ENCODE measurements at regions not wholly inside any gene's neighbourhood (a gene's known extent, or its start where the extent isn't known, plus 50 kb on each side); places are given as distances from the start of the nearest gene placed in this dataset.
"Not testable (repeated sequence)": the region's sequence is repeated elsewhere in the genome, so short reads cannot be mapped to it uniquely, and the experiment has no call there.

DNA sequence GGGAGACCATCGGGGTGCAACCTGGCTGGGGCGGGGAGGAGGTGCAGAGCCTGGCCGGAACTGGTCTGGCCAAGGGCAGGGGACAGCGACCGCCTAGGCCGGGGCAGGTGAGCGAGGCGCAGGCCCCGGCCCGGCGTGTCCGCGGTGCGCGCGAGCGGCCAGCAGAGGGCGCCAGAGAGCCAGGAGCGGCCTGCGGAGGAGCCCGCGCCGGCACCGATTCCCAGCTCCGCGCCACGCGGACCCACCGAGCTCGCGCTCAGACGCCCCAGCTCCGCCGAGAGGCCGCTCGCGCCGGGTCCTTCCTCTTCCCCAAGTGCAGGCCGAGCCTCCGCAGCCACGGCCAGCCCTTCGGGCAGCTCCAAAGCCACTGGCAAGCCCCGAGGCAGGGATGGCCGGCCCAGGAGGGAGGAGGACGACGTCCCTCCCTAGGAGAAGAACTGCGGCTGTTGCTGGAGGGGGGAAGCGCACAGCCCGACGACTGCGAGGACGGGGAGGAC lies 128.9 kb upstream of the HMX1 start (continued):
- TF ChIP-seq, protein P1, sequence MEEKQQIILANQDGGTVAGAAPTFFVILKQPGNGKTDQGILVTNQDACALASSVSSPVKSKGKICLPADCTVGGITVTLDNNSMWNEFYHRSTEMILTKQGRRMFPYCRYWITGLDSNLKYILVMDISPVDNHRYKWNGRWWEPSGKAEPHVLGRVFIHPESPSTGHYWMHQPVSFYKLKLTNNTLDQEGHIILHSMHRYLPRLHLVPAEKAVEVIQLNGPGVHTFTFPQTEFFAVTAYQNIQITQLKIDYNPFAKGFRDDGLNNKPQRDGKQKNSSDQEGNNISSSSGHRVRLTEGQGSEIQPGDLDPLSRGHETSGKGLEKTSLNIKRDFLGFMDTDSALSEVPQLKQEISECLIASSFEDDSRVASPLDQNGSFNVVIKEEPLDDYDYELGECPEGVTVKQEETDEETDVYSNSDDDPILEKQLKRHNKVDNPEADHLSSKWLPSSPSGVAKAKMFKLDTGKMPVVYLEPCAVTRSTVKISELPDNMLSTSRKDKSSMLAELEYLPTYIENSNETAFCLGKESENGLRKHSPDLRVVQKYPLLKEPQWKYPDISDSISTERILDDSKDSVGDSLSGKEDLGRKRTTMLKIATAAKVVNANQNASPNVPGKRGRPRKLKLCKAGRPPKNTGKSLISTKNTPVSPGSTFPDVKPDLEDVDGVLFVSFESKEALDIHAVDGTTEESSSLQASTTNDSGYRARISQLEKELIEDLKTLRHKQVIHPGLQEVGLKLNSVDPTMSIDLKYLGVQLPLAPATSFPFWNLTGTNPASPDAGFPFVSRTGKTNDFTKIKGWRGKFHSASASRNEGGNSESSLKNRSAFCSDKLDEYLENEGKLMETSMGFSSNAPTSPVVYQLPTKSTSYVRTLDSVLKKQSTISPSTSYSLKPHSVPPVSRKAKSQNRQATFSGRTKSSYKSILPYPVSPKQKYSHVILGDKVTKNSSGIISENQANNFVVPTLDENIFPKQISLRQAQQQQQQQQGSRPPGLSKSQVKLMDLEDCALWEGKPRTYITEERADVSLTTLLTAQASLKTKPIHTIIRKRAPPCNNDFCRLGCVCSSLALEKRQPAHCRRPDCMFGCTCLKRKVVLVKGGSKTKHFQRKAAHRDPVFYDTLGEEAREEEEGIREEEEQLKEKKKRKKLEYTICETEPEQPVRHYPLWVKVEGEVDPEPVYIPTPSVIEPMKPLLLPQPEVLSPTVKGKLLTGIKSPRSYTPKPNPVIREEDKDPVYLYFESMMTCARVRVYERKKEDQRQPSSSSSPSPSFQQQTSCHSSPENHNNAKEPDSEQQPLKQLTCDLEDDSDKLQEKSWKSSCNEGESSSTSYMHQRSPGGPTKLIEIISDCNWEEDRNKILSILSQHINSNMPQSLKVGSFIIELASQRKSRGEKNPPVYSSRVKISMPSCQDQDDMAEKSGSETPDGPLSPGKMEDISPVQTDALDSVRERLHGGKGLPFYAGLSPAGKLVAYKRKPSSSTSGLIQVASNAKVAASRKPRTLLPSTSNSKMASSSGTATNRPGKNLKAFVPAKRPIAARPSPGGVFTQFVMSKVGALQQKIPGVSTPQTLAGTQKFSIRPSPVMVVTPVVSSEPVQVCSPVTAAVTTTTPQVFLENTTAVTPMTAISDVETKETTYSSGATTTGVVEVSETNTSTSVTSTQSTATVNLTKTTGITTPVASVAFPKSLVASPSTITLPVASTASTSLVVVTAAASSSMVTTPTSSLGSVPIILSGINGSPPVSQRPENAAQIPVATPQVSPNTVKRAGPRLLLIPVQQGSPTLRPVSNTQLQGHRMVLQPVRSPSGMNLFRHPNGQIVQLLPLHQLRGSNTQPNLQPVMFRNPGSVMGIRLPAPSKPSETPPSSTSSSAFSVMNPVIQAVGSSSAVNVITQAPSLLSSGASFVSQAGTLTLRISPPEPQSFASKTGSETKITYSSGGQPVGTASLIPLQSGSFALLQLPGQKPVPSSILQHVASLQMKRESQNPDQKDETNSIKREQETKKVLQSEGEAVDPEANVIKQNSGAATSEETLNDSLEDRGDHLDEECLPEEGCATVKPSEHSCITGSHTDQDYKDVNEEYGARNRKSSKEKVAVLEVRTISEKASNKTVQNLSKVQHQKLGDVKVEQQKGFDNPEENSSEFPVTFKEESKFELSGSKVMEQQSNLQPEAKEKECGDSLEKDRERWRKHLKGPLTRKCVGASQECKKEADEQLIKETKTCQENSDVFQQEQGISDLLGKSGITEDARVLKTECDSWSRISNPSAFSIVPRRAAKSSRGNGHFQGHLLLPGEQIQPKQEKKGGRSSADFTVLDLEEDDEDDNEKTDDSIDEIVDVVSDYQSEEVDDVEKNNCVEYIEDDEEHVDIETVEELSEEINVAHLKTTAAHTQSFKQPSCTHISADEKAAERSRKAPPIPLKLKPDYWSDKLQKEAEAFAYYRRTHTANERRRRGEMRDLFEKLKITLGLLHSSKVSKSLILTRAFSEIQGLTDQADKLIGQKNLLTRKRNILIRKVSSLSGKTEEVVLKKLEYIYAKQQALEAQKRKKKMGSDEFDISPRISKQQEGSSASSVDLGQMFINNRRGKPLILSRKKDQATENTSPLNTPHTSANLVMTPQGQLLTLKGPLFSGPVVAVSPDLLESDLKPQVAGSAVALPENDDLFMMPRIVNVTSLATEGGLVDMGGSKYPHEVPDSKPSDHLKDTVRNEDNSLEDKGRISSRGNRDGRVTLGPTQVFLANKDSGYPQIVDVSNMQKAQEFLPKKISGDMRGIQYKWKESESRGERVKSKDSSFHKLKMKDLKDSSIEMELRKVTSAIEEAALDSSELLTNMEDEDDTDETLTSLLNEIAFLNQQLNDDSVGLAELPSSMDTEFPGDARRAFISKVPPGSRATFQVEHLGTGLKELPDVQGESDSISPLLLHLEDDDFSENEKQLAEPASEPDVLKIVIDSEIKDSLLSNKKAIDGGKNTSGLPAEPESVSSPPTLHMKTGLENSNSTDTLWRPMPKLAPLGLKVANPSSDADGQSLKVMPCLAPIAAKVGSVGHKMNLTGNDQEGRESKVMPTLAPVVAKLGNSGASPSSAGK (IDR thresholded peaks at IDR 0.05): peak; percentile 39; the same call in 1 of the 2 replicates
- TF ChIP-seq, protein P2, sequence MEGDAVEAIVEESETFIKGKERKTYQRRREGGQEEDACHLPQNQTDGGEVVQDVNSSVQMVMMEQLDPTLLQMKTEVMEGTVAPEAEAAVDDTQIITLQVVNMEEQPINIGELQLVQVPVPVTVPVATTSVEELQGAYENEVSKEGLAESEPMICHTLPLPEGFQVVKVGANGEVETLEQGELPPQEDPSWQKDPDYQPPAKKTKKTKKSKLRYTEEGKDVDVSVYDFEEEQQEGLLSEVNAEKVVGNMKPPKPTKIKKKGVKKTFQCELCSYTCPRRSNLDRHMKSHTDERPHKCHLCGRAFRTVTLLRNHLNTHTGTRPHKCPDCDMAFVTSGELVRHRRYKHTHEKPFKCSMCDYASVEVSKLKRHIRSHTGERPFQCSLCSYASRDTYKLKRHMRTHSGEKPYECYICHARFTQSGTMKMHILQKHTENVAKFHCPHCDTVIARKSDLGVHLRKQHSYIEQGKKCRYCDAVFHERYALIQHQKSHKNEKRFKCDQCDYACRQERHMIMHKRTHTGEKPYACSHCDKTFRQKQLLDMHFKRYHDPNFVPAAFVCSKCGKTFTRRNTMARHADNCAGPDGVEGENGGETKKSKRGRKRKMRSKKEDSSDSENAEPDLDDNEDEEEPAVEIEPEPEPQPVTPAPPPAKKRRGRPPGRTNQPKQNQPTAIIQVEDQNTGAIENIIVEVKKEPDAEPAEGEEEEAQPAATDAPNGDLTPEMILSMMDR (IDR thresholded peaks at IDR 0.05 in 2 of 3, conservative IDR thresholded peaks at IDR 0.05 in 1 of 3; ENCODE audit: insufficient read depth in 2 of 3, low read depth in 1 of 3, low read length in 3 of 3): peak; percentile 36 to 72 (median 56); a peak in 4 of 6 replicates
- peak; percentile 58 for TF ChIP-seq RBM25 (IDR thresholded peaks at IDR 0.05; ENCODE audit: low read depth, low read length, severe bottlenecking)
- TF ChIP-seq, protein P3, sequence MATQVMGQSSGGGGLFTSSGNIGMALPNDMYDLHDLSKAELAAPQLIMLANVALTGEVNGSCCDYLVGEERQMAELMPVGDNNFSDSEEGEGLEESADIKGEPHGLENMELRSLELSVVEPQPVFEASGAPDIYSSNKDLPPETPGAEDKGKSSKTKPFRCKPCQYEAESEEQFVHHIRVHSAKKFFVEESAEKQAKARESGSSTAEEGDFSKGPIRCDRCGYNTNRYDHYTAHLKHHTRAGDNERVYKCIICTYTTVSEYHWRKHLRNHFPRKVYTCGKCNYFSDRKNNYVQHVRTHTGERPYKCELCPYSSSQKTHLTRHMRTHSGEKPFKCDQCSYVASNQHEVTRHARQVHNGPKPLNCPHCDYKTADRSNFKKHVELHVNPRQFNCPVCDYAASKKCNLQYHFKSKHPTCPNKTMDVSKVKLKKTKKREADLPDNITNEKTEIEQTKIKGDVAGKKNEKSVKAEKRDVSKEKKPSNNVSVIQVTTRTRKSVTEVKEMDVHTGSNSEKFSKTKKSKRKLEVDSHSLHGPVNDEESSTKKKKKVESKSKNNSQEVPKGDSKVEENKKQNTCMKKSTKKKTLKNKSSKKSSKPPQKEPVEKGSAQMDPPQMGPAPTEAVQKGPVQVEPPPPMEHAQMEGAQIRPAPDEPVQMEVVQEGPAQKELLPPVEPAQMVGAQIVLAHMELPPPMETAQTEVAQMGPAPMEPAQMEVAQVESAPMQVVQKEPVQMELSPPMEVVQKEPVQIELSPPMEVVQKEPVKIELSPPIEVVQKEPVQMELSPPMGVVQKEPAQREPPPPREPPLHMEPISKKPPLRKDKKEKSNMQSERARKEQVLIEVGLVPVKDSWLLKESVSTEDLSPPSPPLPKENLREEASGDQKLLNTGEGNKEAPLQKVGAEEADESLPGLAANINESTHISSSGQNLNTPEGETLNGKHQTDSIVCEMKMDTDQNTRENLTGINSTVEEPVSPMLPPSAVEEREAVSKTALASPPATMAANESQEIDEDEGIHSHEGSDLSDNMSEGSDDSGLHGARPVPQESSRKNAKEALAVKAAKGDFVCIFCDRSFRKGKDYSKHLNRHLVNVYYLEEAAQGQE (IDR thresholded peaks at IDR 0.05; ENCODE audit: borderline replicate concordance): peak; percentile 9; the same call in 1 of the 2 replicates
- TF ChIP-seq, protein P3 (CRISPR knock-in tag; IDR thresholded peaks at IDR 0.05; ENCODE audit: low read depth): not testable (repeated sequence)

Data from K562 (cell line).